ENCODE measurements at regions not wholly inside any gene's neighbourhood (a gene's known extent, or its start where the extent isn't known, plus 50 kb on each side); places are given as distances from the start of the nearest gene placed in this dataset.

- in situ Hi-C loops (cut with HindIII; ENCODE audit: low sequenced_read_pairs), result no loop called here
Observed at GRCh38 chr2:18214936-18215335, 336.5 kb downstream of the KCNS3 start.

- in situ Hi-C loops (cut with HindIII; ENCODE audit: low sequenced_read_pairs), result no loop called here
Observed at GRCh38 chr2:18213986-18214385, 335.5 kb downstream of the KCNS3 start.

GRCh38 chr2:18209934-18210639, 331.6 kb downstream of the KCNS3 start:
- in situ Hi-C loops (cut with HindIII; ENCODE audit: low sequenced_read_pairs), result no loop called here

GRCh38 chr2:18208956-18209355, 330.5 kb downstream of the KCNS3 start:
- in situ Hi-C loops (cut with HindIII; ENCODE audit: low sequenced_read_pairs), result no loop called here

- in situ Hi-C loops (cut with HindIII; ENCODE audit: low sequenced_read_pairs), result no loop called here
Observed at GRCh38 chr2:18200771-18201170, 322.3 kb downstream of the KCNS3 start.

- in situ Hi-C loops (cut with HindIII; ENCODE audit: low sequenced_read_pairs), result no loop called here
Observed at GRCh38 chr2:18198677-18199076, 320.2 kb downstream of the KCNS3 start.

- in situ Hi-C loops (cut with HindIII; ENCODE audit: low sequenced_read_pairs), result no loop called here
Observed at GRCh38 chr2:18194161-18194560, 315.7 kb downstream of the KCNS3 start.

- in situ Hi-C loops (cut with HindIII; ENCODE audit: low sequenced_read_pairs), result no loop called here
Observed at GRCh38 chr2:18186816-18187613, 308.5 kb downstream of the KCNS3 start.

- in situ Hi-C loops (cut with HindIII; ENCODE audit: low sequenced_read_pairs), result no loop called here
Observed at GRCh38 chr2:18182861-18183260, 304.4 kb downstream of the KCNS3 start.

GRCh38 chr2:18180912-18181311, 302.4 kb downstream of the KCNS3 start:
- in situ Hi-C loops (cut with HindIII; ENCODE audit: low sequenced_read_pairs), result no loop called here

GRCh38 chr2:18180031-18180610, 301.7 kb downstream of the KCNS3 start:
- in situ Hi-C loops (cut with HindIII; ENCODE audit: low sequenced_read_pairs), result no loop called here

- in situ Hi-C loops (cut with HindIII; ENCODE audit: low sequenced_read_pairs), result no loop called here
Observed at GRCh38 chr2:18178736-18179349, 300.4 kb downstream of the KCNS3 start.

GRCh38 chr2:18176679-18177215, 298.3 kb downstream of the KCNS3 start:
- in situ Hi-C loops (cut with HindIII; ENCODE audit: low sequenced_read_pairs), result no loop called here

GRCh38 chr2:18172607-18173006, 294.1 kb downstream of the KCNS3 start:
- in situ Hi-C loops (cut with HindIII; ENCODE audit: low sequenced_read_pairs), result no loop called here

- in situ Hi-C loops (cut with HindIII; ENCODE audit: low sequenced_read_pairs), result no loop called here
Observed at GRCh38 chr2:18171191-18172139, 293.0 kb downstream of the KCNS3 start.

- in situ Hi-C loops (cut with HindIII; ENCODE audit: low sequenced_read_pairs), result no loop called here
Observed at GRCh38 chr2:18170642-18171041, 292.2 kb downstream of the KCNS3 start.

GRCh38 chr2:18169893-18170175, 291.4 kb downstream of the KCNS3 start:
- in situ Hi-C loops (cut with HindIII; ENCODE audit: low sequenced_read_pairs), result no loop called here

GRCh38 chr2:18169121-18169892, 290.8 kb downstream of the KCNS3 start:
- in situ Hi-C loops (cut with HindIII; ENCODE audit: low sequenced_read_pairs), result no loop called here

GRCh38 chr2:18167871-18168270, 289.4 kb downstream of the KCNS3 start:
- in situ Hi-C loops (cut with HindIII; ENCODE audit: low sequenced_read_pairs), result no loop called here

GRCh38 chr2:18161681-18162080, 283.2 kb downstream of the KCNS3 start:
- in situ Hi-C loops (cut with HindIII; ENCODE audit: low sequenced_read_pairs), result no loop called here
